ENCODE measurements at regions not wholly inside any gene's neighbourhood (a gene's known extent, or its start where the extent isn't known, plus 50 kb on each side); places are given as distances from the start of the nearest gene placed in this dataset.

- DNase-seq (ENCODE audit: low read depth in 4 of 4, low spot score in 2 of 4): no peak
Measured at GRCh38 chr1:187078916-187079315, 250.2 kb downstream of the PLA2G4A start.

- DNase-seq (ENCODE audit: low read depth in 4 of 4, low spot score in 2 of 4): no peak
Measured at GRCh38 chr1:187079330-187079729, 250.6 kb downstream of the PLA2G4A start.

- DNase-seq (ENCODE audit: low read depth in 4 of 4, low spot score in 2 of 4): no peak
Measured at GRCh38 chr1:187091666-187092065, 262.9 kb downstream of the PLA2G4A start.

GRCh38 chr1:187092104-187092503 is 263.4 kb downstream of the PLA2G4A start:
- no peak for DNase-seq (ENCODE audit: low read depth in 4 of 4, low spot score in 2 of 4)

GRCh38 chr1:187096689-187097088 is 267.9 kb downstream of the PLA2G4A start:
- no peak for DNase-seq (ENCODE audit: low read depth in 4 of 4, low spot score in 2 of 4)

- no peak for DNase-seq (ENCODE audit: low read depth in 4 of 4, low spot score in 2 of 4)
Measured at GRCh38 chr1:187110351-187110750, 281.6 kb downstream of the PLA2G4A start.

- DNase-seq (ENCODE audit: low read depth in 4 of 4, low spot score in 2 of 4): no peak
Measured at GRCh38 chr1:187114792-187115191, 286.0 kb downstream of the PLA2G4A start.

GRCh38 chr1:187121661-187122060 is 292.9 kb downstream of the PLA2G4A start:
- no peak for DNase-seq (ENCODE audit: low read depth in 4 of 4, low spot score in 2 of 4)

GRCh38 chr1:187122566-187122965 is 293.8 kb downstream of the PLA2G4A start:
- DNase-seq (ENCODE audit: low read depth in 4 of 4, low spot score in 2 of 4): no peak

- no peak for DNase-seq (ENCODE audit: low read depth in 4 of 4, low spot score in 2 of 4)
Measured at GRCh38 chr1:187129132-187129531, 300.4 kb downstream of the PLA2G4A start.

GRCh38 chr1:187143783-187144182 is 315.0 kb downstream of the PLA2G4A start:
- no peak for DNase-seq (ENCODE audit: low read depth in 4 of 4, low spot score in 2 of 4)

- no peak for DNase-seq (ENCODE audit: low read depth in 4 of 4, low spot score in 2 of 4)
Measured at GRCh38 chr1:187146388-187146787, 317.6 kb downstream of the PLA2G4A start.

- DNase-seq (ENCODE audit: low read depth in 4 of 4, low spot score in 2 of 4): no peak
Measured at GRCh38 chr1:187151555-187151954, 322.8 kb downstream of the PLA2G4A start.

- no peak for DNase-seq (ENCODE audit: low read depth in 4 of 4, low spot score in 2 of 4)
Measured at GRCh38 chr1:187153047-187153446, 324.3 kb downstream of the PLA2G4A start.

GRCh38 chr1:187157115-187157514 is 328.4 kb downstream of the PLA2G4A start:
- no peak for DNase-seq (ENCODE audit: low read depth in 4 of 4, low spot score in 2 of 4)

- DNase-seq (ENCODE audit: low read depth in 4 of 4, low spot score in 2 of 4): no peak
Measured at GRCh38 chr1:187157552-187157951, 328.8 kb downstream of the PLA2G4A start.

- no peak for DNase-seq (ENCODE audit: low read depth in 4 of 4, low spot score in 2 of 4)
Measured at GRCh38 chr1:187167555-187167954, 338.8 kb downstream of the PLA2G4A start.

GRCh38 chr1:187168297-187168696 is 339.5 kb downstream of the PLA2G4A start:
- DNase-seq (ENCODE audit: low read depth in 4 of 4, low spot score in 2 of 4): no peak

- DNase-seq (ENCODE audit: low read depth in 4 of 4, low spot score in 2 of 4): no peak
Measured at GRCh38 chr1:187185389-187185788, 356.6 kb downstream of the PLA2G4A start.

- DNase-seq (ENCODE audit: low read depth in 4 of 4, low spot score in 2 of 4): no peak
Measured at GRCh38 chr1:187197685-187198084, 368.9 kb downstream of the PLA2G4A start.

- no peak for DNase-seq (ENCODE audit: low read depth in 4 of 4, low spot score in 2 of 4)
Measured at GRCh38 chr1:187203257-187203656, 374.5 kb downstream of the PLA2G4A start.

- no peak for DNase-seq (ENCODE audit: low read depth in 4 of 4, low spot score in 2 of 4)
Measured at GRCh38 chr1:187212377-187212776, 383.6 kb downstream of the PLA2G4A start.

- no peak for DNase-seq (ENCODE audit: low read depth in 4 of 4, low spot score in 2 of 4)
Measured at GRCh38 chr1:187226396-187226795, 397.6 kb downstream of the PLA2G4A start.

- no peak for DNase-seq (ENCODE audit: low read depth in 4 of 4, low spot score in 2 of 4)
Measured at GRCh38 chr1:187228790-187229189, 400.0 kb downstream of the PLA2G4A start.
